H9 (cell line): ENCODE measurements at regions not wholly inside any gene's neighbourhood (a gene's known extent, or its start where the extent isn't known, plus 50 kb on each side); places are given as distances from the start of the nearest gene placed in this dataset.

ENCODE experiments used
- DNase-seq: peaks from one replicate; pipeline ENCODE4 v3.0.0-alpha.2; 2017
- H2AFZ ChIP-seq: one replicate; pipeline ENCODE4 v1.6.1; 2013; ENCODE audit warnings: mild to moderate bottlenecking, low read length, control low read depth, moderate library complexity
- H2AK5ac ChIP-seq: 2 replicates; pipeline ENCODE4 v1.6.1; 2013; ENCODE audit warnings: low read length, control low read depth, mixed read lengths; ENCODE audit not compliant: insufficient read length
- H2BK120ac ChIP-seq: one replicate; pipeline ENCODE4 v1.6.1; 2013; ENCODE audit warnings: low read depth, mild to moderate bottlenecking, low read length, control low read depth, inconsistent platforms; ENCODE audit not compliant: poor library complexity, severe bottlenecking
- H2BK12ac ChIP-seq: 2 replicates; pipeline ENCODE4 v1.6.1; 2013; ENCODE audit warnings: low read length, control low read depth, mixed read lengths, low read depth; ENCODE audit not compliant: insufficient read length
- H2BK15ac ChIP-seq: 2 replicates; pipeline ENCODE4 v1.6.1; 2013; ENCODE audit warnings: low read depth, low read length, control low read depth
- H2BK20ac ChIP-seq: one replicate; pipeline ENCODE4 v1.6.1; 2013; ENCODE audit warnings: low read depth, mild to moderate bottlenecking, low read length, control low read depth, inconsistent platforms; ENCODE audit not compliant: poor library complexity, severe bottlenecking
- H2BK5ac ChIP-seq: 2 replicates; pipeline ENCODE4 v1.6.1; 2013; ENCODE audit warnings: low read length, control low read depth, mixed read lengths; ENCODE audit not compliant: insufficient read length
- H3K14ac ChIP-seq: 2 replicates; pipeline ENCODE4 v1.6.1; 2013; ENCODE audit warnings: low read length, control low read depth; ENCODE audit not compliant: insufficient read depth
- H3K18ac ChIP-seq: 2 replicates; pipeline ENCODE4 v1.6.1; 2013; ENCODE audit warnings: low read depth, mild to moderate bottlenecking, mixed read lengths, low read length, control low read depth; ENCODE audit not compliant: insufficient read length
- H3K23ac ChIP-seq: 2 replicates; pipeline ENCODE4 v1.6.1; 2013; ENCODE audit warnings: low read length, control low read depth, mixed read lengths, low read depth; ENCODE audit not compliant: insufficient read length
- H3K23me2 ChIP-seq: 2 replicates; pipeline ENCODE4 v1.6.1; 2013; ENCODE audit warnings: low read depth, mild to moderate bottlenecking, mixed read lengths, low read length, control low read depth; ENCODE audit not compliant: insufficient read length, poor library complexity, severe bottlenecking
- H3K27ac ChIP-seq: 2 replicates; pipeline ENCODE4 v1.5.1; 2013; ENCODE audit warnings: low read length, control low read depth, mixed read lengths, low read depth; ENCODE audit not compliant: insufficient read length
- H3K27me3 ChIP-seq: 2 replicates; pipeline ENCODE4 v1.6.1; 2013; ENCODE audit warnings: low read length, control low read depth, inconsistent platforms; ENCODE audit not compliant: insufficient read depth
- H3K4ac ChIP-seq: 2 replicates; pipeline ENCODE4 v1.6.1; 2013; ENCODE audit warnings: low read depth, mild to moderate bottlenecking, control low read depth, inconsistent platforms, low read length, moderate library complexity
- H3K4me1 ChIP-seq: 2 replicates; pipeline ENCODE4 v1.6.1; 2013; ENCODE audit warnings: low read length, control low read depth, inconsistent platforms; ENCODE audit not compliant: insufficient read depth
- H3K4me2 ChIP-seq: 2 replicates; pipeline ENCODE4 v1.6.1; 2013; ENCODE audit warnings: low read length, control low read depth, mixed read lengths; ENCODE audit not compliant: insufficient read length, insufficient read depth
- H3K56ac ChIP-seq: 2 replicates; pipeline ENCODE4 v1.6.1; 2013; ENCODE audit warnings: low read depth, mild to moderate bottlenecking, mixed read lengths, low read length, control low read depth; ENCODE audit not compliant: insufficient read length
- H3K79me1 ChIP-seq: 2 replicates; pipeline ENCODE4 v1.6.1; 2013; ENCODE audit warnings: low read depth, mild to moderate bottlenecking, moderate library complexity, low read length, control low read depth, inconsistent platforms; ENCODE audit not compliant: insufficient read depth, poor library complexity, severe bottlenecking
- H3K79me2 ChIP-seq: 2 replicates; pipeline ENCODE4 v1.6.1; 2013; ENCODE audit warnings: low read length, control low read depth, inconsistent platforms; ENCODE audit not compliant: insufficient read depth
- H3K9ac ChIP-seq: 2 replicates; pipeline ENCODE4 v1.6.1; 2013; ENCODE audit warnings: low read length, control low read depth, mixed read lengths; ENCODE audit not compliant: insufficient read length; ENCODE audit errors: extremely low read depth
- H3K9me3 ChIP-seq: one replicate; pipeline ENCODE4 v1.6.1; 2013; ENCODE audit warnings: low read depth, low read length, inconsistent platforms; ENCODE audit not compliant: control insufficient read depth
- H3T11ph ChIP-seq: one replicate; pipeline ENCODE4 v1.6.1; 2013; ENCODE audit warnings: mild to moderate bottlenecking, low read length, control low read depth, inconsistent platforms
- H4K20me1 ChIP-seq: one replicate; pipeline ENCODE4 v1.6.1; 2013; ENCODE audit not compliant: control insufficient read depth, insufficient read length, insufficient read depth
- H4K5ac ChIP-seq: 2 replicates; pipeline ENCODE4 v1.6.1; 2013; ENCODE audit warnings: low read depth, mild to moderate bottlenecking, mixed read lengths, low read length, control low read depth; ENCODE audit not compliant: insufficient read length
- H4K8ac ChIP-seq: replicated peaks from 2 replicates; pipeline ENCODE4 v1.6.1; 2013; ENCODE audit warnings: low read length, control low read depth, mixed read lengths, low read depth; ENCODE audit not compliant: insufficient read length
- H4K91ac ChIP-seq: 2 replicates; pipeline ENCODE4 v1.6.1; 2013; ENCODE audit warnings: low read depth, mild to moderate bottlenecking, moderate library complexity, mixed read lengths, low read length, control low read depth; ENCODE audit not compliant: insufficient read length
- H3K27ac Mint-ChIP-seq, 3 experiments: 2 replicates in 2 of 3; 3 replicates in 1 of 3; pipeline ENCODE4 v1.8.0; 2020 to 2021; ENCODE audit warnings: mixed read lengths in 3 of 3, mild to moderate bottlenecking in 1 of 3, moderate library complexity in 1 of 3
- H3K27me3 Mint-ChIP-seq: 2 replicates; pipeline ENCODE4 v1.8.0; 2021; ENCODE audit warnings: low read depth, mild to moderate bottlenecking, moderate library complexity, mixed read lengths
- H3K36me3 Mint-ChIP-seq, 3 experiments: 2 replicates in 2 of 3; 3 replicates in 1 of 3; pipeline ENCODE4 v1.8.0; 2020 to 2021; ENCODE audit warnings: low read depth in 3 of 3, mixed read lengths in 3 of 3; ENCODE audit not compliant: insufficient read depth in 1 of 3
- H3K4me1 Mint-ChIP-seq, 2 experiments: 2 replicates each; pipeline ENCODE4 v1.8.0; 2020; ENCODE audit warnings: mixed read lengths in 2 of 2
- H3K4me3 Mint-ChIP-seq, 2 experiments: 2 replicates in 1 of 2; 3 replicates in 1 of 2; pipeline ENCODE4 v1.8.0; 2020 to 2021; ENCODE audit warnings: mild to moderate bottlenecking in 2 of 2, mixed read lengths in 2 of 2, moderate library complexity in 1 of 2
- H3K9me3 Mint-ChIP-seq, 2 experiments: 2 replicates in 1 of 2; 3 replicates in 1 of 2; pipeline ENCODE4 v1.8.0; 2020; ENCODE audit warnings: mild to moderate bottlenecking in 2 of 2, mixed read lengths in 2 of 2, moderate library complexity in 1 of 2
- WGBS: extraction: QIAGEN DNeasy Blood & Tissue Kit; methylation state at CpG from one replicate; pipeline ENCODE4 v1.1.7; 2013; ENCODE audit warnings: missing lambda C conversion rate, low lambda C conversion rate, mixed read lengths; ENCODE audit not compliant: insufficient read length; ENCODE audit errors: extremely low coverage; 5-methylcytosine and 5-hydroxymethylcytosine counted together
- TF ChIP-seq, protein P1 (sequence below): fragments of 200-600 bp; sonication (generic); conservative IDR thresholded peaks from 3 replicates; pipeline ENCODE4 v1.8.0; 2021; ENCODE audit warnings: antibody characterized with exemption, mild to moderate bottlenecking

GRCh38 chr7:121689749-121690148, 183.2 kb upstream of the PTPRZ1 start:
- Mint-ChIP-seq H3K27ac (no peak overlapping the region), H3K4me1 (no peaks in the 10 kb centered on the region), H3K9me3 (peaks cover 5 to 6% of the 10 kb centered on the region in 2 experiments; a peak in 4 of 5 replicates), H3K36me3 (peaks cover 0 to 4% (median 4%) of the 10 kb centered on the region in 3 experiments; a peak in 3 of 7 replicates), H3K27me3 (no peaks in the 10 kb centered on the region), H3K4me3 (no peak overlapping the region)
- H2AFZ ChIP-seq, result no peak overlapping the region
- DNase-seq, result no peak
- H3K23me2 ChIP-seq, result no peaks in the 10 kb centered on the region
- H3K9ac ChIP-seq, result no peak overlapping the region
- no peaks in the 10 kb centered on the region for H3K27me3 ChIP-seq
- no peak overlapping the region for H4K5ac ChIP-seq
- no peak overlapping the region for H3K4me2 ChIP-seq
- H4K20me1 ChIP-seq, result no peaks in the 10 kb centered on the region
- no peak overlapping the region for H3K14ac ChIP-seq
- no peak overlapping the region for H3T11ph ChIP-seq
- TF ChIP-seq, protein P1, sequence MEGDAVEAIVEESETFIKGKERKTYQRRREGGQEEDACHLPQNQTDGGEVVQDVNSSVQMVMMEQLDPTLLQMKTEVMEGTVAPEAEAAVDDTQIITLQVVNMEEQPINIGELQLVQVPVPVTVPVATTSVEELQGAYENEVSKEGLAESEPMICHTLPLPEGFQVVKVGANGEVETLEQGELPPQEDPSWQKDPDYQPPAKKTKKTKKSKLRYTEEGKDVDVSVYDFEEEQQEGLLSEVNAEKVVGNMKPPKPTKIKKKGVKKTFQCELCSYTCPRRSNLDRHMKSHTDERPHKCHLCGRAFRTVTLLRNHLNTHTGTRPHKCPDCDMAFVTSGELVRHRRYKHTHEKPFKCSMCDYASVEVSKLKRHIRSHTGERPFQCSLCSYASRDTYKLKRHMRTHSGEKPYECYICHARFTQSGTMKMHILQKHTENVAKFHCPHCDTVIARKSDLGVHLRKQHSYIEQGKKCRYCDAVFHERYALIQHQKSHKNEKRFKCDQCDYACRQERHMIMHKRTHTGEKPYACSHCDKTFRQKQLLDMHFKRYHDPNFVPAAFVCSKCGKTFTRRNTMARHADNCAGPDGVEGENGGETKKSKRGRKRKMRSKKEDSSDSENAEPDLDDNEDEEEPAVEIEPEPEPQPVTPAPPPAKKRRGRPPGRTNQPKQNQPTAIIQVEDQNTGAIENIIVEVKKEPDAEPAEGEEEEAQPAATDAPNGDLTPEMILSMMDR, result no peak
- no peaks in the 10 kb centered on the region for H3K4me1 ChIP-seq
- no peak overlapping the region for H3K23ac ChIP-seq
- no peak overlapping the region for H2BK15ac ChIP-seq
- H2BK120ac ChIP-seq, result no peak overlapping the region
- no peak overlapping the region for H3K56ac ChIP-seq
- no peaks in the 10 kb centered on the region for H3K79me2 ChIP-seq
- H3K4ac ChIP-seq, result no peak overlapping the region
- no peak overlapping the region for H4K91ac ChIP-seq
- H3K18ac ChIP-seq, result no peak overlapping the region
- H3K27ac ChIP-seq, result no peak overlapping the region
- no peak overlapping the region for H2BK12ac ChIP-seq
- H4K8ac ChIP-seq, result no peak overlapping the region
- H3K79me1 ChIP-seq, result no peaks in the 10 kb centered on the region
- H2BK20ac ChIP-seq, result no peak overlapping the region
- H2AK5ac ChIP-seq, result no peak overlapping the region
- no CpG with 5 or more reads among the region's 3 CpGs for WGBS
- no peak overlapping the region for H2BK5ac ChIP-seq
- no peaks in the 10 kb centered on the region for H3K9me3 ChIP-seq
